HG03159 (cell line): ENCODE measurements at regions not wholly inside any gene's neighbourhood (a gene's known extent, or its start where the extent isn't known, plus 50 kb on each side); places are given as distances from the start of the nearest gene placed in this dataset.

Experiments
- ATAC-seq: cut with Tn5 transposase; IDR thresholded peaks from one replicate; pipeline ENCODE4 v1.9.1; 2021; ENCODE audit warnings: mild to moderate bottlenecking, moderate library complexity; ENCODE audit not compliant: unreplicated experiment

- ATAC-seq, result no peak
Observed at GRCh38 chr1:95427525-95427924, 193.5 kb downstream of the RWDD3 start.

GRCh38 chr1:95431235-95431634 is 197.2 kb downstream of the RWDD3 start:
- ATAC-seq, result no peak

- ATAC-seq, result no peak
Observed at GRCh38 chr1:95435611-95436010, 201.6 kb downstream of the RWDD3 start.

GRCh38 chr1:95437011-95437410 is 203.0 kb downstream of the RWDD3 start:
- ATAC-seq, result no peak

- no peak for ATAC-seq
Observed at GRCh38 chr1:95437781-95438180, 203.8 kb downstream of the RWDD3 start.

- no peak for ATAC-seq
Observed at GRCh38 chr1:95438218-95438948, 204.4 kb downstream of the RWDD3 start.

- no peak for ATAC-seq
Observed at GRCh38 chr1:95440511-95440910, 206.5 kb downstream of the RWDD3 start.

GRCh38 chr1:95449516-95449915 is 215.5 kb downstream of the RWDD3 start:
- ATAC-seq, result no peak

- no peak for ATAC-seq
Observed at GRCh38 chr1:95451054-95451453, 217.0 kb downstream of the RWDD3 start.

GRCh38 chr1:95451904-95452303 is 217.9 kb downstream of the RWDD3 start:
- ATAC-seq, result no peak

- no peak for ATAC-seq
Observed at GRCh38 chr1:95453053-95453452, 219.0 kb downstream of the RWDD3 start.

GRCh38 chr1:95467036-95467435 is 233.0 kb downstream of the RWDD3 start:
- no peak for ATAC-seq

- ATAC-seq, result no peak
Observed at GRCh38 chr1:95475686-95476457, 241.9 kb downstream of the RWDD3 start.

- no peak for ATAC-seq
Observed at GRCh38 chr1:95496307-95496706, 262.3 kb downstream of the RWDD3 start.

GRCh38 chr1:95496773-95497172 is 262.8 kb downstream of the RWDD3 start:
- ATAC-seq, result no peak

GRCh38 chr1:95497566-95497965 is 263.6 kb downstream of the RWDD3 start:
- no peak for ATAC-seq

- no peak for ATAC-seq
Observed at GRCh38 chr1:95503278-95504030, 269.4 kb downstream of the RWDD3 start.

GRCh38 chr1:95504321-95504720 is 270.3 kb downstream of the RWDD3 start:
- no peak for ATAC-seq

- no peak for ATAC-seq
Observed at GRCh38 chr1:95506736-95507414, 272.9 kb downstream of the RWDD3 start.

GRCh38 chr1:95509989-95510388 is 276.0 kb downstream of the RWDD3 start:
- ATAC-seq, result no peak

- no peak for ATAC-seq
Observed at GRCh38 chr1:95512925-95513324, 278.9 kb downstream of the RWDD3 start.
